ENCODE measurements at regions not wholly inside any gene's neighbourhood (a gene's known extent, or its start where the extent isn't known, plus 50 kb on each side); places are given as distances from the start of the nearest gene placed in this dataset.

DNA sequence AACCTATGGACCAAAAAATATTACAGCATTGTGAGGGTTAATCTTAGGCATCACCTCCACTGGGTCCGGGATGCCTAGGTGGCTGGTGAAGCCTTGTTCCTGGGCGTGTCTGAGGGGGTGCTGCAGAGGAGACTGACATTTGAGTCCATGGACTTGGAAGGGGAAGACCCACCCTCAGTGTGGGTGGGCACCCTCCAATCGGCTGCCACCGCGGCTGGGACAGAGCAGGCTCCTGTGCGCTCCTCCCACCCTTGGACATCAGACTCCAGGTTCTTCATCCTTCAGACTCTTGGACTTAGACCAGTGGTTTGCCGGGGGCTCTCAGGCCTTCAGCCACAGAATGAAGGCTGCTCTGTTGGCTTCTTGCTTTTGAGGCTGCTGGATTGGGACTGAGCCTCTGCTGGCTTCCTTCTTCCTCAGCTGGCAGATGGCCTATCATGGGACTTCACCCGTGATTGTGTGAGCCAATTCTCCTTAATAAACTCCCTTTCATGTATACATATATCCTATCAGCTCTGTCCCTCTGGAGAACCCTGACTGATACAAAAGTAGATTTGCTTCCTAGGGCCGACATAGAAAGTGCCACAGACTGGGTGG is 113.1 kb downstream of the TTLL2 start:
- DNase-seq = no peak
- Mint-ChIP-seq H3K4me3 (no peak overlapping the region), H3K27ac (no peak overlapping the region), H3K27me3 (peaks cover 6 to 13% (median 9%) of the 10 kb centered on the region in 5 donors), H3K4me1 (no peaks in the 10 kb centered on the region), H3K9me3 (no peaks in the 10 kb centered on the region), H3K36me3 (no peaks in the 10 kb centered on the region)
- POLR2A ChIA-PET = no interaction called here
- ATAC-seq = no peak

DNA sequence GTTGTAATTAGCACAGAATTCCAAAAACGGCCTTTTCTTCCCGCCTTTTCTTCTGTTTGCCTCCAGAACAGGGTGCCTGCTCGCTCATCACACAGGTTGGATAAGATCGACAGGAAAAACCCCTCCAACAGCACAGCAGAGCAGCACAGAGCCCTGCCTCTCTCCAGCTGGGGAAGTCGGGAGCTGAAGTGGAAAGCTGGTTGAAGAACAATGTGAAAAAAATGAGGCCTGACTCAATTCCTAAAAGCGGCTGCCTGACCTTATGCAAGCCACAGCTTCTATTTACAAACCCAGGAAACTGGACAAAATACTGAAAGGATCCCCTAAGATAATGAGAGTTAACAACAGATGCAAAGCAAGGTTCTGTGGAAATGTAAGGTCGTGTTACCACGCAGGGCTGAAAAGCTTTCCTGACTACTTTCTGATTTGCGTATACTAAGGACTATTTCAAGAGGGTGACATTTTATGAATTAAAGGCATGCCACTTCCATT is 116.9 kb downstream of the TTLL2 start:
- POLR2A ChIA-PET = no interaction called here
- no peak overlapping the region for H3K27ac Mint-ChIP-seq
- H3K36me3 Mint-ChIP-seq = no peaks in the 10 kb centered on the region
- DNase-seq = no peak
- no peak for ATAC-seq
- H3K4me1 Mint-ChIP-seq = no peaks in the 10 kb centered on the region
- no peak overlapping the region for H3K4me3 Mint-ChIP-seq
- H3K9me3 Mint-ChIP-seq = no peaks in the 10 kb centered on the region
- peaks cover 6 to 13% (median 9%) of the 10 kb centered on the region in 5 donors for H3K27me3 Mint-ChIP-seq

DNA sequence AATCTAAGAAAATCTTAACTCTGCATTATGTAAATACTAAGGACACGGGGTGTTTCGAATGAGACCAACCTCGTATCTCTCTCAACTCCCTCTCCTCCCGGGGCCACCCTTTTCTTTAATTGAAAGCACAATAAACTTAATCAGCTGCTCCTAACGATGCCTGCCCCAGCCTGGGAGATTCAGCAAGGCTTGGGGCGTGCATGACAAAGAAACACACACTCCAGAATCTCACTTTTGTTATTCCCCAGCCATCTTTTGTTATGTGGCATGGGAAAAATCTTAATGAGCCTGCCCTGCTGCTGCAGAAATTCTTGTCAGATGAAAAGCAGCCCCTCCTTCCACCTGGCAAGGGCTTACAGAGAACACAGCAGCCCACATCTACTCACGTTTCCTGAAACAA is 117.4 kb downstream of the TTLL2 start:
- POLR2A ChIA-PET = no interaction called here
- Mint-ChIP-seq H3K4me3 (no peak overlapping the region), H3K36me3 (no peaks in the 10 kb centered on the region), H3K27ac (no peak overlapping the region), H3K27me3 (peaks cover 4 to 13% (median 6%) of the 10 kb centered on the region in 5 donors), H3K9me3 (no peaks in the 10 kb centered on the region), H3K4me1 (no peaks in the 10 kb centered on the region)
- ATAC-seq = no peak
- no peak for DNase-seq

DNA sequence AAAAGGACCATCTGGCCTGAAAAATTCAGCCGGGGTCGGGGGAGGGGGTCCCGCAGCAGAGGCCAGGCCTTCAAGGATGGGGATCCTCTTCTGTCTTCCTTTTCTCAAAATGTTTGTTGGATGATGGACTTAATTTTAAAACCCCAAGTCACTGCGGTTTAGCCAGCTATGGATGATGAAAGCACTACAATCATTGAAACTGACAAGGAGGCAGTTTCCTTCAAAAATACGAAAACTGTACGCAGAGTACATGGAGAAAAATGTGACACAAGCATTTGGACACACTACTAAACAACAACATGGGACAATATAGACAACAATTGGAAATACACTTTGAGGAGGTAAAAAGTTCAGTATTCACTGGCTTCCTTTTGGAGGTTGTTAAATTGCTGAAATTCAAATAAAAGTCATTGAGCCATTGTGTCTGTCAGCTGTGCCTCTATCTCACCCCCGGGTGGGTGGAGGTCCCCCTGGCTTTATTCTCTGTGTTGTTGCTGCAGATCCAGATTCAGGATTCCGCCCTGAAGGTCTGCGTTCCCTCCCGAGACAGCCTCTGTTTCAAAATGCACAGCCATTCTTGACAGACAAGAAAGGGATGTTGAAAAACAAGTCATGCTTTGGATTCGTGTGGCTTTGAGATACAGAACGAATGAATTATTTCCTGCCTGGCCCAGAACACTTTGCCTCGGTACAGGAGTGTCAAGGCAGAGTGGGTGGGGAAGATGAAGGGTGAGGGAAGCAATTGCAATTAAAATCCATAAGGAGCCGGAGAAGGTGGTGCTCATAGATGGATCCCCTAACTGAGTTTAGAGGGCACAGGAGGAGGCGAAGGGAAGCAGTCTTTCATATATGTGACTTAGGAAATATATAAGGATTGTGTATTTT is 118.2 kb downstream of the TTLL2 start:
- no peaks in the 10 kb centered on the region for H3K36me3 Mint-ChIP-seq
- H3K9me3 Mint-ChIP-seq = no peaks in the 10 kb centered on the region
- peaks cover 4 to 9% (median 6%) of the 10 kb centered on the region in 5 donors for H3K27me3 Mint-ChIP-seq
- H3K4me3 Mint-ChIP-seq = no peak overlapping the region
- no peaks in the 10 kb centered on the region for H3K4me1 Mint-ChIP-seq
- ATAC-seq (no peak), DNase-seq (no peak)
- no peak overlapping the region for H3K27ac Mint-ChIP-seq
- POLR2A ChIA-PET = no interaction called here

DNA sequence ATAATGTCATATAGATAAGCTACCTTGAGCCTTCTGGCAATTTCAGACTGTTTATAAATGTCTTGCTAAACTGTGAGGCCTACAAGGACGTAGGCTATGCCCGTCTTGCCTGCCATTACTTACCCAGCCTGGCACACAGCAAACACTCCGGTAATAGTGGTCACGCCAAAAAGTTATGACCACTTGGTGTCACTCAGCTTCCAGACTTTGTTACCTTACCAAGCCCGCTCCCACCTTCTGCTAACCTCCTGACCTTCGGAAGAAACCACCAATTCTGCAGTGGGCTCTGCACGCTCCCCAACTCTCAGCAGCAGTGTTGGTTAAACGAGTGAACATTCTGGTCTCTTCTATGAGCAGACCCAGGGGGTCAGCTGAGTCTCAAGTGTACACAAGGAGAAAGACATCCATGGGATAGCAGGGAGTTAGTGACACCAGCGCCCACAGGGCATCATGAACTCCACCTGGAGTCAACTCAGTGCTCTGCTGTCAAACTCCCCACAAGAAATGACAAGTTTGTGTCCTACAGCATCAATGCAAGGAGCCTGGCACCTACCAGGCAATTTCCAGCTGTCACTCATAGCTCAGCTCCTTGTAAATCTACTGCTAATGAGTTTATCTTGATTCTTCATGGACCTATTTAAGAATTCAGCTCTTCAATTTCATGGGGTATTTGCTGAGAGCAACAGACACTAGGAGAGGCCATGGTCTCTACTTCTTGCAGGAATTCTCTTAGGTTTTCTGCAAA is 119.9 kb downstream of the TTLL2 start:
- ATAC-seq (no peak), DNase-seq (no peak)
- H3K9me3 Mint-ChIP-seq = no peaks in the 10 kb centered on the region
- no peak overlapping the region for H3K4me3 Mint-ChIP-seq
- no peak overlapping the region for H3K27ac Mint-ChIP-seq
- H3K27me3 Mint-ChIP-seq = peaks cover 0 to 2% (median 0%) of the 10 kb centered on the region in 5 donors
- H3K4me1 Mint-ChIP-seq = no peaks in the 10 kb centered on the region
- no peaks in the 10 kb centered on the region for H3K36me3 Mint-ChIP-seq
- POLR2A ChIA-PET = no interaction called here

DNA sequence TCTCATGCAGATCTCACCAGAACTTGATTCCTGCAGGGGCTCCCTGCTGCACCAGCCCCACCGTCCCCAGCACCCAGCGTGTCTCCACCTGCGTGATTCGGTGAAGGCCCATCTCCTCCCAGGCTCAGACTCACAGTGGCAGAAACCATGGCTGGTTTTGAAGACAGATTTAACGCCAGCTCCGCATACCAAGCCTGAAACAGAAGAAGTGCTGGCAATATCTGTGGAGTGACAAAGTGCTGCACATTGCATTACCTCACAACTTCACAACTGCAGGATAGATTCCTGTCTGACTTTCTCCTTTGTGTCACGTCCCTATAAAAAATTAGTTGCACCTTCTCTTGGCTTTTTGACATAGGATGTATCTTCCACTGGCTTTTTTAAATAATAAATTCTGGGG is 120.7 kb downstream of the TTLL2 start:
- Mint-ChIP-seq H3K27me3 (peaks cover 0 to 2% (median 0%) of the 10 kb centered on the region in 5 donors), H3K36me3 (no peaks in the 10 kb centered on the region), H3K27ac (no peak overlapping the region), H3K4me3 (no peak overlapping the region), H3K9me3 (no peaks in the 10 kb centered on the region), H3K4me1 (no peaks in the 10 kb centered on the region)
- POLR2A ChIA-PET = no interaction called here
- DNase-seq (no peak), ATAC-seq (no peak)

DNA sequence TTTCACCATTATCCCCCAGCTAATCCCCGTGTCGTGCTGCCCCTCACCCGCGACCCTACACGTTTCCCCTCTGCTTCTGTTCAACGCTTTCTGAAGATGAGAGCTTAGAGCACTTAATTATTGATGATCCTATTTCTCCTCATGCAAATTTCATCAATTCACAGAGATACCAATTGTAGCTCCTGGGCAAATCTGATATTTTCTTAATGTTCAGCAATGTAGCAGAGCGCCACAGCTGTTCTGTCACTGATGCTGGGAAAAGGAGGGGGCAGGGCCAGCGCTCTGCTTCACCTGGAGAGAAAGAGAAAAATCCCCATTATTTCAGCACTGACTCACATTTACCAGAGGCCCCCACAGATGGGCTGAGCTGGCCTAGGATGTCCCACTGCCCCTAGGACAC is 121.2 kb downstream of the TTLL2 start:
- no peak overlapping the region for H3K27ac Mint-ChIP-seq
- H3K4me1 Mint-ChIP-seq = no peaks in the 10 kb centered on the region
- peaks cover 0 to 2% (median 0%) of the 10 kb centered on the region in 5 donors for H3K27me3 Mint-ChIP-seq
- no peak for DNase-seq
- H3K9me3 Mint-ChIP-seq = no peaks in the 10 kb centered on the region
- no peak overlapping the region for H3K4me3 Mint-ChIP-seq
- no peaks in the 10 kb centered on the region for H3K36me3 Mint-ChIP-seq
- POLR2A ChIA-PET = no interaction called here
- no peak for ATAC-seq

DNA sequence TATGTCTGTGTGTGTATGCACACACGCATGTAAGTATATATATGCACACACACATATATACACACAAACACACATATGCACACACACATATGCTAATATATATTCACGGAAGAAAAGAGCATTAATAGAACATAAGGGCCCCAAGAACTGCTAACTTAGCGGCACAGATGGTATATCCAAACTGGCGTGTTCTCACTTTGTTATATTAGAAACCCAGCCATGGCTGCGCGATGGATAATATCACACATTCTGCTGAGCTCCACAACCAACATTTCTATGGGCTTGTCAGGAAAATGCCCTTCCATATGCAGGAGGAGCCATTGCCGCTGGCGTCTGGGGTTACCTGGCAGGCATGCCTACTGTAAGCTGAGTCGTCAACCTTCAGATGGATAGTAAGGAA is 122.1 kb downstream of the TTLL2 start:
- H3K27me3 Mint-ChIP-seq = peaks cover 0 to 2% (median 0%) of the 10 kb centered on the region in 5 donors
- no peaks in the 10 kb centered on the region for H3K4me1 Mint-ChIP-seq
- no peak overlapping the region for H3K4me3 Mint-ChIP-seq
- H3K27ac Mint-ChIP-seq = no peak overlapping the region
- H3K9me3 Mint-ChIP-seq = no peaks in the 10 kb centered on the region
- H3K36me3 Mint-ChIP-seq = no peaks in the 10 kb centered on the region
- ATAC-seq (no peak), DNase-seq (no peak)
- POLR2A ChIA-PET = no interaction called here

DNA sequence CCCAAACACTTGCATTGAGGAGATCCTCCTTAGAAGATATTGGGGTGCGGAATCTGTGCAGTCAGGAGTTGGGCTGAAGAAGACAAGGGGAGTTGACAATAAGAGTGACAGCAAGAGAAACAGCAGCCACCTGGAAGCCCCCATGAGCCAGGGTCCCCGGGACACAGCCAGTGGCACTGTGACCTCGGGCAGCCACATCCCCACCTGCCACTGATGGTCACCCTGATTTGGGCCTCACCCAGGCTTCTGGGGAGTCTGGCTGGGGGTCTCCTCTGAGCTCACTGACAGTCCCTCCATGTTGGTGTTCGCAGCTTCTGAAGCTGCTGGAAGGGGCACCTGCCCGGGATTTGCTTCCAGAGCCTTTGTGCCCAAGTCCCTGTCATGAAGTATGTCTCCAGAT is 123.5 kb downstream of the TTLL2 start:
- Mint-ChIP-seq H3K36me3 (no peaks in the 10 kb centered on the region), H3K27me3 (peaks cover 0 to 2% (median 0%) of the 10 kb centered on the region in 5 donors), H3K4me1 (no peaks in the 10 kb centered on the region), H3K9me3 (no peaks in the 10 kb centered on the region), H3K27ac (no peak overlapping the region), H3K4me3 (no peak overlapping the region)
- ATAC-seq (no peak), DNase-seq (no peak)
- POLR2A ChIA-PET = no interaction called here

DNA sequence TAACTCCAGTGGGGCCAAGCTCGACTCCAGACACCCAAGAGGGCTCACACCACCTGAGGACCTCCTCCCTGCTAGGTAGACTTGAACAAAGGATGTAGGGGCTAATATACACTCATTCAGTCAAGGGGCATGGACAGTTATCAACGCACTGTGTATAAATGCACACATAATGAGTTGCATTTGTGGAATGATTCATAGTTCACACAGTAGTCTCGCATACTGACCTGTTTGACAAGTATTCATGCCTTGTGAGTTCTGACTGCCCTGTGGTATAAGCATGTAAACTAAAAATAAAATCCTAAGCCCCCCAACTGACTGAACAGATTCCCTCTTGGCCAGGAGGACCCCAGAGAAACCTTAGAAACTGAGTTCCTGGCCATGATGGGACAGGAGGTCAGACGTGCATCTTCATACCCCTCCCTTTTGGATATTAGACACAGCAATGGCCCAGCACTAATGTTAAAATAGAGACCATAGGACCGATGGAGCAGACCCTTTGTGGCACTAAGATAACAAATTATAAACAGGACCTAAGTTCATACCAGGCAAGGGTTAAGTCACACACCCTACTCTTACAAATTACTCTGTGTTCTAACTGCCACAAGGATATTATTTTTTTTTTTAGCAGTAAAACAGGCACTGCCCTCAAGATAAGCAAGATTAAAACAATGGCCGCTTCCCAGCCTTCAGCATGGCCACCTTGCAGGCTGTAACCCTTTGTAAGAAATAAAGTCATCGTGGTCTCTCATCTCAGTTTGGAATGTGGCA is 124.4 kb downstream of the TTLL2 start:
- ATAC-seq = no peak
- no peaks in the 10 kb centered on the region for H3K9me3 Mint-ChIP-seq
- H3K27me3 Mint-ChIP-seq = peaks cover 0 to 2% (median 0%) of the 10 kb centered on the region in 5 donors
- no peaks in the 10 kb centered on the region for H3K4me1 Mint-ChIP-seq
- no peak overlapping the region for H3K27ac Mint-ChIP-seq
- H3K4me3 Mint-ChIP-seq = no peak overlapping the region
- no peak for DNase-seq
- POLR2A ChIA-PET = no interaction called here
- H3K36me3 Mint-ChIP-seq = no peaks in the 10 kb centered on the region

DNA sequence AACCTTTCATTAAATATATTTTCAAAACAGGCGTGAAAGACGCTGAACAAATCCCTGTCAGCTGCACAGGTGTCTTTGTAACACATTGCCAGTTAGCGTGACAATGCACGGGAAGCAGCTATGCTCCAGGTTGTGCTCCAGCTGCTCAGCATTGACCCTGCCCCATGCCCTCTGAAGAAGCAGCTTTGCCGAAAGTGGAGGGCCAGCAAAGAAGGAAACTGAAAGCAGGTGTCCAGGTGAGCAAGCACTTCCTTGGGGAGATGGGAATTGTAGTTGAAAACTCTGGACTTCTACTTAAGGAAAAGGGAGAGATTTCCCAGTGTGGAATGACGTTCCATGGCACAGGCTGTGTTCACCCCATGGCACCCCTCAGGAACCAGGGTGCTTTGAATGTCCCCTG is 125.7 kb downstream of the TTLL2 start:
- Mint-ChIP-seq H3K4me3 (no peak overlapping the region), H3K4me1 (no peaks in the 10 kb centered on the region), H3K27ac (no peak overlapping the region), H3K36me3 (no peaks in the 10 kb centered on the region), H3K9me3 (no peaks in the 10 kb centered on the region), H3K27me3 (peaks cover 0 to 2% (median 0%) of the 10 kb centered on the region in 5 donors)
- DNase-seq (no peak), ATAC-seq (no peak)
- POLR2A ChIA-PET = no interaction called here

DNA sequence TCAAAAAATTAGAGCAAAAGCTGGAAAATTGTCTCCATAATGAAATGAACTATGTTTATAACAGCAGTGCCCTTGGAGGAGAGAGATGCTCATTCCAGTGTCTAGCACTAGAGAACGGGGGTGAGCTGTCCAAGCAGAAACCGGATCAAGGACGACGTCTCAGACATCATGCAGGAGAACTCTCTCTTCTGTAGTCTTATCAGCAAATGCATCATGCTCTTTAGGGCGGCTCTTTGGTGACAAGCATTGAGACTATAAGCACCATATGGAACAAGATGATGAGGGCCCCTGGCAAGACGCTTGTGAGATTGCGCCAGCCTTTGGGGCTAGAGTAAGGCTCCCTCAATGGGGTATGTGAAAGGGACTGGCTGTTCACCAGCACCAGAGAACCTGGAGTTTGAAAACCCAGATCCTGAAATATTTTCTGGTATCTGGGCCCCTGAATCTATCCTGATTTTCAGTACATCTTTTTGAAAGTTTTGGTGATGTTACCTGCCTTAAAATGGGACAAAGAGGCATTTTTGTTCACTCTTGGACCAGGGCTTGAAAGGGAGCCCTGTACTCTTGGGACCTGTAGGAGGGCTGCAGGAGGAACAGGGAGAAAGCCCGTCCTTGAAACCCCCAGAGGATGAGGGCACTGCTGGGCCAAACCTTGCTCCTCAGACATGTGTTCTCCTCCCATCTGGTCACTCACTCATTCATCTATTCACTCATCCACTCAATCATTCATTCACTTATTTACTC is 127.6 kb downstream of the TTLL2 start:
- H3K4me3 Mint-ChIP-seq = no peak overlapping the region
- H3K9me3 Mint-ChIP-seq = peaks cover 0 to 6% (median 0%) of the 10 kb centered on the region in 9 donors
- peak in 1 of 2 donors; percentile 16 for ATAC-seq
- no peak for DNase-seq
- POLR2A ChIA-PET = no interaction called here
- no peaks in the 10 kb centered on the region for H3K36me3 Mint-ChIP-seq
- no peak overlapping the region for H3K27ac Mint-ChIP-seq
- peaks cover 0 to 9% (median 5%) of the 10 kb centered on the region in 5 donors for H3K27me3 Mint-ChIP-seq
- no peaks in the 10 kb centered on the region for H3K4me1 Mint-ChIP-seq

Data from naive thymus-derived CD8-positive, alpha-beta T cell (primary cell).